Fibroblast of lung (primary cell): ENCODE measurements at regions not wholly inside any gene's neighbourhood (a gene's known extent, or its start where the extent isn't known, plus 50 kb on each side); places are given as distances from the start of the nearest gene placed in this dataset.

ENCODE experiments used
- EZH2 ChIP-seq: IDR thresholded peaks from 2 replicates; pipeline ENCODE4 v1.5.1; 2012; ENCODE audit warnings: low read length, control low read depth, mild to moderate bottlenecking; ENCODE audit errors: missing control alignments
- TF ChIP-seq, protein P1 (sequence below), 2 donors: IDR thresholded peaks in 1 of 2; conservative IDR thresholded peaks in 1 of 2; 1 replicate in 1 of 2; 2 replicates in 1 of 2; pipeline ENCODE4 v1.5.1; 2011 to 2012; ENCODE audit warnings: low read length in 2 of 2, control low read depth in 1 of 2, inconsistent platforms in 1 of 2, low read depth in 1 of 2, mild to moderate bottlenecking in 1 of 2

DNA sequence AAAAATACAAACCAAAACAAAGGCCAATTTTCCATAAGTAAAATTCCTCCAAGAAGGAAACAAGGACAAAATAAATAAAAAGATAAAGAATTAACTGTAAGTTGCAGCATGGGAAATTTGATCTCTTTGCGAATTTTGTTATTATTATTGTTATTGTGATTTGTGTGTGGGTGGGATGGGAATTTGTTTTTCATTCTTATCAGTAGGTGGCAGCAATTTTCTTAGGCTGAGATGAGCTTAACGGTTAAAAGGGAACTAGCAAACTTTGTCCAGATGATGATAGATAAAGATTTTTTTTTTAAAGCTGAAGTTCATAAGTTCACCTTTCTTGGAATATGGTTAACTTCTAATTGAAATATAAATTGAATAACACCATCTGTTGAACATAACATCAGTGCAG, 83.2 kb upstream of the IL1RAPL2 start:
- TF ChIP-seq, protein P1, sequence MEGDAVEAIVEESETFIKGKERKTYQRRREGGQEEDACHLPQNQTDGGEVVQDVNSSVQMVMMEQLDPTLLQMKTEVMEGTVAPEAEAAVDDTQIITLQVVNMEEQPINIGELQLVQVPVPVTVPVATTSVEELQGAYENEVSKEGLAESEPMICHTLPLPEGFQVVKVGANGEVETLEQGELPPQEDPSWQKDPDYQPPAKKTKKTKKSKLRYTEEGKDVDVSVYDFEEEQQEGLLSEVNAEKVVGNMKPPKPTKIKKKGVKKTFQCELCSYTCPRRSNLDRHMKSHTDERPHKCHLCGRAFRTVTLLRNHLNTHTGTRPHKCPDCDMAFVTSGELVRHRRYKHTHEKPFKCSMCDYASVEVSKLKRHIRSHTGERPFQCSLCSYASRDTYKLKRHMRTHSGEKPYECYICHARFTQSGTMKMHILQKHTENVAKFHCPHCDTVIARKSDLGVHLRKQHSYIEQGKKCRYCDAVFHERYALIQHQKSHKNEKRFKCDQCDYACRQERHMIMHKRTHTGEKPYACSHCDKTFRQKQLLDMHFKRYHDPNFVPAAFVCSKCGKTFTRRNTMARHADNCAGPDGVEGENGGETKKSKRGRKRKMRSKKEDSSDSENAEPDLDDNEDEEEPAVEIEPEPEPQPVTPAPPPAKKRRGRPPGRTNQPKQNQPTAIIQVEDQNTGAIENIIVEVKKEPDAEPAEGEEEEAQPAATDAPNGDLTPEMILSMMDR (conservative IDR thresholded peaks at IDR 0.05 in 1 of 2, IDR thresholded peaks at IDR 0.05 in 1 of 2; ENCODE audit: low read depth in 1 of 2, low read length in 2 of 2) = peak in 1 of 2 donors; percentile 7
- no peak for TF ChIP-seq EZH2
